ENCODE measurements at regions not wholly inside any gene's neighbourhood (a gene's known extent, or its start where the extent isn't known, plus 50 kb on each side); places are given as distances from the start of the nearest gene placed in this dataset.

DNA sequence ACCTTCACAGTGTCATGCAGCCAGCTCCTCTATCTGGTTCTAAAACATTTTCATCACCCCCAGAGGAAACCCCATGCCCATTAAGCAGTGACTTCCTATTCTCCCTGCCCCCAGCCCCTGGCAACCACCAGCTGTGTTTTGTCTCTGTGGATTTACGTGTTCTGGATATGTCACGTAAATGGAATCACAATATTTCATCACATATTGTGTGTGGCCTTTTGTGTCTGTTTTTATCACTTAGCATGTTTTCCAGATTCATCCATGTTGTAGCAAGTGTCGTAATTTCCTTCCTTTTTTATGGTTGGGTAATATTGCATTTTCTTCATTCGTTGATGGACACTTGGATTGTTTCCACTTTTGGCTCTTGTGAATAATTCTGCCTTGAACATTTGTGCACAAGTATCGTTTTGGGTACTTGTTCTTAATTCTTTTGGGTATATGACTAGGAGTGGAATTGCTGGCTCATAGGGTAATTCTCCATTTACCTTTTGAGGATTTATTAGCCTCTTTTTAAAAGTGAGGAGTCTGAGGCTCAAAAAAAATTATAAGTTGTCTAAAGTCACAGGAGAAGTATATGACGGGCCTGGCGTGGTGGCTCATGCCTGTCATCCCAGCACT is 127.0 kb downstream of the MRPS6 start:
- H3K4me3 ChIP-seq (ENCODE audit: low read depth, low read length), result no peak overlapping the region
- no peak for DNase-seq (ENCODE audit: low read depth)
- TF ChIP-seq, protein P1, sequence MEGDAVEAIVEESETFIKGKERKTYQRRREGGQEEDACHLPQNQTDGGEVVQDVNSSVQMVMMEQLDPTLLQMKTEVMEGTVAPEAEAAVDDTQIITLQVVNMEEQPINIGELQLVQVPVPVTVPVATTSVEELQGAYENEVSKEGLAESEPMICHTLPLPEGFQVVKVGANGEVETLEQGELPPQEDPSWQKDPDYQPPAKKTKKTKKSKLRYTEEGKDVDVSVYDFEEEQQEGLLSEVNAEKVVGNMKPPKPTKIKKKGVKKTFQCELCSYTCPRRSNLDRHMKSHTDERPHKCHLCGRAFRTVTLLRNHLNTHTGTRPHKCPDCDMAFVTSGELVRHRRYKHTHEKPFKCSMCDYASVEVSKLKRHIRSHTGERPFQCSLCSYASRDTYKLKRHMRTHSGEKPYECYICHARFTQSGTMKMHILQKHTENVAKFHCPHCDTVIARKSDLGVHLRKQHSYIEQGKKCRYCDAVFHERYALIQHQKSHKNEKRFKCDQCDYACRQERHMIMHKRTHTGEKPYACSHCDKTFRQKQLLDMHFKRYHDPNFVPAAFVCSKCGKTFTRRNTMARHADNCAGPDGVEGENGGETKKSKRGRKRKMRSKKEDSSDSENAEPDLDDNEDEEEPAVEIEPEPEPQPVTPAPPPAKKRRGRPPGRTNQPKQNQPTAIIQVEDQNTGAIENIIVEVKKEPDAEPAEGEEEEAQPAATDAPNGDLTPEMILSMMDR (IDR thresholded peaks at IDR 0.05; ENCODE audit: control insufficient read depth, extremely low read depth, insufficient read depth), result no peak

DNA sequence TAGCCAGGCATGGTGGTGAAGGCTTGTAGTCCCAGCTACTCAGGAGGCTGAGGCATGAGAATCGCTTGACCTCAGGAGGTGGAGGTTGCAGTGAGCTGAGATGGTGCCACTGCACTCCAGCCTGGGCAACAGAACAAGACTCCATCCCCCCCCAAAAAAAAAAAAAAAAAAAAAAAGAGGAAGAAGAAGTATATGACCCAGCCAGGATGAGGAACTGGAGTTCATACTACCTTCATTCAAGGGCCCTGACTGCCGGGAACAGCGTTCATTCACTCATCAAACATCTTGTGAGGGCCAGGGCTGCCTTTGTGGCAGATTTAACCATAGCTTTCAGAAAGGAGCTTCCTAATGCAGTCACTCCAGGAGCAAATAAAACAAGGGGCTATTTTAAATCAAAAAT is 127.6 kb downstream of the MRPS6 start:
- no peak for DNase-seq (ENCODE audit: low read depth)
- H3K4me3 ChIP-seq (ENCODE audit: low read depth, low read length), result no peak overlapping the region
- TF ChIP-seq, protein P1 (IDR thresholded peaks at IDR 0.05; ENCODE audit: control insufficient read depth, extremely low read depth, insufficient read depth), result no peak

DNA sequence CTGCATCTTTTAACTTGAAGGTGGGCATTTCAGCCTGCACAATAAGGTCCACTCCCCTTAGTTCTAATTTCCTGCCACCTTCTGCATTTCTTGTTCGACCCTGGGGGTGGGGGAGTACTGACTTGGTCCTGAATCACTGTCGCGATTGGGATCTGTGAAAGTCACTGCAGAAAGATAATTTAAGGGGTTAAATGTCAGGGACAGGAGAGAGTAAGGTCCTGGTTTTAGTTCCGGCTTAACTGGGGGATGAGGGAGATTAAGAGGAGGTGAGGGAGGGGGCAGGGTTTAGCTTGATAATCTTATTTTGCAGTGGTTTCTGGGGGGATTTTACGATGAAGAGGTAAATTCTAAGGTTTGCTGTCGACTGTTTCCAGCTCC is 128.1 kb downstream of the MRPS6 start:
- DNase-seq (ENCODE audit: low read depth), result no peak
- TF ChIP-seq, protein P1 (IDR thresholded peaks at IDR 0.05; ENCODE audit: control insufficient read depth, extremely low read depth, insufficient read depth), result no peak
- H3K4me3 ChIP-seq (ENCODE audit: low read depth, low read length), result peak overlapping the region; percentile 29

GRCh38 chr21:34202553-34203372 is 129.4 kb downstream of the MRPS6 start:
- TF ChIP-seq, protein P1 (IDR thresholded peaks at IDR 0.05; ENCODE audit: control insufficient read depth, extremely low read depth, insufficient read depth), result no peak
- H3K4me3 ChIP-seq (ENCODE audit: low read depth, low read length), result peak overlapping the region; percentile 29; the same call in 1 of the 2 replicates
- DNase-seq (ENCODE audit: low read depth), result no peak

DNA sequence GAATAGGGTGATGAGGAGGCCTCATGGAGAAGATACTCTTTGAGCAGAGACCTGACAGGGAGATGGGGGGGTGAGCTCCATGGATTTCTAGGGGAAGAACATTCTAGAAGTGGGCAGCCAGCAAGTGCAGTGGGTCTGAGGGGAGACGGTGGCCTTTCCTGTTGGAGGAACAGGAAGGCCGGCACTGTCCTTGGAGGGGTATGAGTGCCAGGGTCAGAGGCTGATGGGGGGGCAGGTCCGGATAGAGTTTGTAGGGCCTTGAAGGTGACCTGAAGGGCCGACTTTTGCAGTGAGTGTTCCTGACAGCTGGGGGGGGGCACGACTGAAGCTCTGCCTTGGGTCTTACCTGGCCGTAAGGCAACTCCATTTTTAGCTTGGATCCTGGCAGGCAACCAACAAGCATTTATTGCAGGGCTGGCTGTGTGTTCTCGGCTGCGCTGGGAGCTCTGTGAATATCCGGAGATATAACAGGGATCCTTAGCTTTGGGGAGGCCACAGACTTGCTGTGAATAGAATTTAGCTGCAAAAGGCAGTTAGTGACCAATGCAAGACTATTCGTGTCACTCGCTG is 130.6 kb downstream of the MRPS6 start:
- no peak for DNase-seq (ENCODE audit: low read depth)

DNA sequence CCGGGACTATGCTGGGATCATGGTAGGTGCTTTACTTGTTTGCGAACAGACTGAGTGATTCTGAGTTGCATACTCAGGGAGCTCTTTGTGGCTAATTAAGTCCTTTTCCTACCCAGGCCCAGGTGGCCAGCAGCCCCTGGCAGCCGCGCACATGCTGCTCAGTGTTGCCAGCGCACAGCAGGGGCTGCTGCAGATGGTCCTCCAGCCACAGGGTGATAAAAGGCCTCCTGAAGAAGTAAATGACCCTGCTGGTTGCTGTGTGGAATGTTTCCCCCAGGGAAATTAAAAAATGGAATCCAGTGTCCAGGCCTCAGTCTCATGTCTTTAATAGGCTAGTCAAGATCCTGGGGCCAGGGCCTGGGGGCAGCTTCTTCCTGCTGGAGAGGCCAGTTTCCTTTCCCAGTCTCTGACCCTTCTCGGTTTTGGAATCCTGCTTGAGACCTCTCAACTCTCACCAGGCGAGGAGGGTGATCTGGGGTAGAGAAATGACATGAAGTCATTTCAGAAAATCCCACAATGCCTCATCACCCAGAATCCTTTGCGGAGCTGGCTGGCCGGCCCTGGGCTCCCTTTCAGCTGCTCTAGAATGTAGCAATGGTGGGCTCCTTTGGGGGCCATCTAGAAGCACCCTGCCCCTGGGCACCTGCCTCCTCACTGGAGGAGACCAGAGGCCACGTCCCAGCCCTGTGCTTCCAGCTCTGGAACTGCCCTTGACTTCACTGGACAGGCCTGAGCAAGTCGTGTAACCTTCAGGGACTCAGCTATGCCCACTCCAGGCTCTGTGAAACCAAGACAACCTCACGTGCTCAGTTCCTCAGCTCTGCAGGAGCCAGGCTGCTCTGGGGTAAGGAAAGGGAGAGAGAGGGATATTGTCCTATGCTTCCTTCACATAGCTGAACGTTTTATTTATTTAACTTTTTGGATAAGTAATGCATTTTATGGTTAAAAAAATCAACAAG is 131.4 kb downstream of the MRPS6 start:
- DNase-seq (ENCODE audit: low read depth), result no peak
- TF ChIP-seq, protein P1 (IDR thresholded peaks at IDR 0.05; ENCODE audit: control insufficient read depth, extremely low read depth, insufficient read depth), result no peak
- H3K4me3 ChIP-seq (ENCODE audit: low read depth, low read length), result no peak overlapping the region

More for the DNA sequence above, 130.6 kb downstream of the MRPS6 start:
- no peak overlapping the region for H3K4me3 ChIP-seq (ENCODE audit: low read depth, low read length)
- TF ChIP-seq, protein P1 (IDR thresholded peaks at IDR 0.05; ENCODE audit: control insufficient read depth, extremely low read depth, insufficient read depth), result no peak
